Brain microvascular endothelial cell (primary cell): ENCODE measurements at regions not wholly inside any gene's neighbourhood (a gene's known extent, or its start where the extent isn't known, plus 50 kb on each side); places are given as distances from the start of the nearest gene placed in this dataset.
"Not testable (repeated sequence)": the region's sequence is repeated elsewhere in the genome, so short reads cannot be mapped to it uniquely, and the experiment has no call there.

Experiments used
- DNase-seq: peaks from one replicate; pipeline ENCODE4 v3.0.0-alpha.2; 2020
- H3K27ac ChIP-seq: fragments of 250-450 bp; sonication (Bioruptor Pico); 2 replicates; pipeline ENCODE4 v1.5.1; 2020; ENCODE audit warnings: mild to moderate bottlenecking, moderate library complexity
- H3K27me3 ChIP-seq: fragments of 250-450 bp; sonication (Bioruptor Pico); replicated peaks from 2 replicates; pipeline ENCODE4 v1.5.1; 2020; ENCODE audit warnings: mild to moderate bottlenecking
- H3K36me3 ChIP-seq: fragments of 250-450 bp; sonication (Bioruptor Pico); replicated peaks from 2 replicates; pipeline ENCODE4 v1.5.1; 2020; ENCODE audit warnings: mild to moderate bottlenecking
- H3K4me3 ChIP-seq: 2 replicates; pipeline ENCODE4 v1.5.1; 2011; ENCODE audit warnings: low read depth, mild to moderate bottlenecking, control low read depth, low read length, moderate library complexity
- in situ Hi-C: cut with HindIII; loops from 2 replicates; pipeline ENCODE4 v1.10.0; 2017; ENCODE audit warnings: low sequenced_read_pairs, low pct_ligation_motif_present
- TF ChIP-seq, protein P1 (sequence below): IDR thresholded peaks from 2 replicates; pipeline ENCODE4 v1.5.1; 2011; ENCODE audit warnings: low read depth, mild to moderate bottlenecking, moderate library complexity, low read length, control low read depth, inconsistent platforms; ENCODE audit errors: missing control alignments

DNA sequence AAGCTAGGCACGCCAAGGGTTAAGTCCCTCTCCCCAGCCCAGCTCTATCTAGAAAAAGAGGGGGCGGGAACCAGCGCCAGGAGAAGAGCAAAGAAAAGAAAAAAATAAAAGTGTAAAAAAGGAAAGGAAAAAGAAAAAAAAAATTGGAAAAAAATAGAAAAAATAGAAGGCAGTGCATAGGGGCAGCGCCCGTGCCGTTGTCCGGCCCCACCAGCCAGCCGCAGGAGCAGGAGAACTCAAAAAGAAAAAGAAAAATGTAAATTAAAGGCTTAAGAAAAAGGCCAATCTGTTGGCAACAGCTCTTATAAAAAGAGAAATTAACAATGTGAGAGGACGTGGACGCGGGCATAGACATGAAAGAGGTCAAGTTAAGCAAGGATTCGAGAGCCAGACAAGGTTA is 105.4 kb upstream of the ZNF98 start:
- TF ChIP-seq, protein P1, sequence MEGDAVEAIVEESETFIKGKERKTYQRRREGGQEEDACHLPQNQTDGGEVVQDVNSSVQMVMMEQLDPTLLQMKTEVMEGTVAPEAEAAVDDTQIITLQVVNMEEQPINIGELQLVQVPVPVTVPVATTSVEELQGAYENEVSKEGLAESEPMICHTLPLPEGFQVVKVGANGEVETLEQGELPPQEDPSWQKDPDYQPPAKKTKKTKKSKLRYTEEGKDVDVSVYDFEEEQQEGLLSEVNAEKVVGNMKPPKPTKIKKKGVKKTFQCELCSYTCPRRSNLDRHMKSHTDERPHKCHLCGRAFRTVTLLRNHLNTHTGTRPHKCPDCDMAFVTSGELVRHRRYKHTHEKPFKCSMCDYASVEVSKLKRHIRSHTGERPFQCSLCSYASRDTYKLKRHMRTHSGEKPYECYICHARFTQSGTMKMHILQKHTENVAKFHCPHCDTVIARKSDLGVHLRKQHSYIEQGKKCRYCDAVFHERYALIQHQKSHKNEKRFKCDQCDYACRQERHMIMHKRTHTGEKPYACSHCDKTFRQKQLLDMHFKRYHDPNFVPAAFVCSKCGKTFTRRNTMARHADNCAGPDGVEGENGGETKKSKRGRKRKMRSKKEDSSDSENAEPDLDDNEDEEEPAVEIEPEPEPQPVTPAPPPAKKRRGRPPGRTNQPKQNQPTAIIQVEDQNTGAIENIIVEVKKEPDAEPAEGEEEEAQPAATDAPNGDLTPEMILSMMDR, result no peak
- in situ Hi-C loops, result no loop called here
- H3K4me3 ChIP-seq, result no peak overlapping the region
- no peak overlapping the region for H3K27ac ChIP-seq
- no peak for DNase-seq
- no peaks in the 10 kb centered on the region for H3K27me3 ChIP-seq
- H3K36me3 ChIP-seq, result no peaks in the 10 kb centered on the region

DNA sequence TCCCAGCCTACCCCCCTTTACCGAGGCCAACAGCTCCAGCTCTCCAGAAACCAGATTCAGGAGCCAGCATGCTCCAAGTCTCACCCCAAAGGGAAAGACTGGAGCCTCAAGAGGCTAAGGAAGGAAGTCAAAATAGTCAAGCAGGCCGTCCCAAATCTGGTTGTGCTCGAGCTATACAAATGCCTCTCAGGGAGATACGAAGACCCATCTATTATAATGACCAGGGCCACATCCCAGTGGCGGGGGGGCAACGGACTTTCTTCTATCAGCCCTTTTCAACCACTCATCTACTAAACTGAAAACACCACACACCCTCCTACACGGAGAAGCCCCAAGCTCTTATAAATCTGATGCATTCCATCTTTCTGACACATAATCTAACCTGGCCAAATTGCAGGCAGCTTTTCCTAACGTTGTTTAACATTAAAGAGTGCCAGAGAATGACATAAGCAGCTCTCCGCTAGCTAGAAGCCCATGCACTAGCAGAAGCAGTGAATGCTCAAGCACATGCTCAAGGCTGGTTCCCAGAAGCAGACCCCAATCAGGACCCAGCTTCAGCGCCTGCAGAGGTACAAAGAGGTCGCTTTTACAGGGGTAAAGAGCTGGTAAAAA is 104.6 kb upstream of the ZNF98 start:
- H3K4me3 ChIP-seq, result no peak overlapping the region
- DNase-seq, result no peak
- H3K27me3 ChIP-seq, result no peaks in the 10 kb centered on the region
- TF ChIP-seq, protein P1, result no peak
- in situ Hi-C loops, result no loop called here
- no peak overlapping the region for H3K27ac ChIP-seq
- no peaks in the 10 kb centered on the region for H3K36me3 ChIP-seq

DNA sequence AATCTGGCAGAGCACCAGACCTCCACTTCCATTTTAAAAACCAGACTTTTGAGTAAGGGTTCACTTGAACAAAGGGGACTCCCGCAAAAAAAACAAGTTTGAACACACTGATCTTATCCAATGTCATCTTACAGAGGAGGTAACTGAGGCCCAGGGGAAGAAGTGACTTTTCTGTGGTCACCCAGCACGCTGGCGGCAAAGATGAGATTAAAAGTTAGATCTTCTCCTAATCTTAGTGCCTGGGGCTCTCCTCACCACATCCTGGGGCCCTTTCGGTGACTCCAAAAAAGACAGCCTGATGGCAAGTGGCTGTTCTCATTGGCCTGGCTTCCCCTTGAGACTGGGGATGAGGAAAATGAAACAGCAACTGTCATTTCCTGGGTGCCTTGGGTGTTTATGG is 101.8 kb upstream of the ZNF98 start:
- H3K4me3 ChIP-seq, result no peak overlapping the region
- in situ Hi-C loops, result no loop called here
- no peak for DNase-seq

DNA sequence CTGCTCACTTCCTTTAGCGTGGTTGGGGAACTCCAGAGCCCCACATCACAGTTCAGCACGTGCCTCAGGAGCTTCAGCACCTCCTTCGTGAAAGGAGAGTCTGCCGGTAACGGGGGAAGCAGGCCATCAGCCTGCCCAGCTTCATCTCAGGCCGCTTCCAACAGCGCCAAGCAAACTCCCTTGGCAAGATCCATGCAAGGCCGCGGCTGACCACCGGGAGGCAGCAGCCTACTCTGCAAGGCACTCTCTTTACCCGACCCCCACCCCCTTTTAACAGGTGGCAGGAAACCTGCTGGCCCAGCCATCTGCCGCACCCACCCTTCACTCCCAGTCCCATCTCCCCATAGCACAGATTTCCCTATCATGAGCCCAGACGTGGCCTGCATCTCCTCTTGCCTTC is 97.4 kb upstream of the ZNF98 start:
- H3K27ac ChIP-seq, H3K36me3 ChIP-seq, H3K4me3 ChIP-seq, in situ Hi-C loops, H3K27me3 ChIP-seq, DNase-seq: not testable (repeated sequence)

More for the DNA sequence above, 101.8 kb upstream of the ZNF98 start:
- Histone ChIP-seq H3K36me3 (no peaks in the 10 kb centered on the region), H3K27me3 (no peaks in the 10 kb centered on the region), H3K27ac (no peak overlapping the region)
- TF ChIP-seq, protein P1, result no peak

DNA sequence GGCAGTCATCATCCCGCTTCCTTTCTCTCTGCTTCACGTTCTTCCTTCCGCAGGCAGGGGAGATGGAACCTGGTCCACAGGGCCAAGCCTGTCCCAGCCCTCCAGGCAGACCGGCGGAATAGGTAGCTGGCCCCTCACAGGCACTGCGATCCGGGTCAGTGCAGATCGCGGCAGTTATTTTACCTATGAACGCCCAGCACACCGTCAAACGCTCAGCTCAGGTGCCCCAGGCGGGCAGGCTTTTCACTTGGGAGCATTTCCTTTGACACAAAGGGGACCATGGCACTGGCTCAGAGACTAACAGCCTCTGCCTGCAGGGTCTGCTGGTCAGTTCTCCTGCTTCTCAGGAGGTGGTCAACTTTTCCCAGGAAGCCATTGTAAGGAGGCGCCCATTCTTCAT is 97.0 kb upstream of the ZNF98 start:
- Histone ChIP-seq H3K27ac (no peak overlapping the region), H3K36me3 (no peaks in the 10 kb centered on the region), H3K4me3 (no peak overlapping the region), H3K27me3 (no peaks in the 10 kb centered on the region)
- DNase-seq, result no peak
- TF ChIP-seq, protein P1, result no peak
- in situ Hi-C loops, result no loop called here

DNA sequence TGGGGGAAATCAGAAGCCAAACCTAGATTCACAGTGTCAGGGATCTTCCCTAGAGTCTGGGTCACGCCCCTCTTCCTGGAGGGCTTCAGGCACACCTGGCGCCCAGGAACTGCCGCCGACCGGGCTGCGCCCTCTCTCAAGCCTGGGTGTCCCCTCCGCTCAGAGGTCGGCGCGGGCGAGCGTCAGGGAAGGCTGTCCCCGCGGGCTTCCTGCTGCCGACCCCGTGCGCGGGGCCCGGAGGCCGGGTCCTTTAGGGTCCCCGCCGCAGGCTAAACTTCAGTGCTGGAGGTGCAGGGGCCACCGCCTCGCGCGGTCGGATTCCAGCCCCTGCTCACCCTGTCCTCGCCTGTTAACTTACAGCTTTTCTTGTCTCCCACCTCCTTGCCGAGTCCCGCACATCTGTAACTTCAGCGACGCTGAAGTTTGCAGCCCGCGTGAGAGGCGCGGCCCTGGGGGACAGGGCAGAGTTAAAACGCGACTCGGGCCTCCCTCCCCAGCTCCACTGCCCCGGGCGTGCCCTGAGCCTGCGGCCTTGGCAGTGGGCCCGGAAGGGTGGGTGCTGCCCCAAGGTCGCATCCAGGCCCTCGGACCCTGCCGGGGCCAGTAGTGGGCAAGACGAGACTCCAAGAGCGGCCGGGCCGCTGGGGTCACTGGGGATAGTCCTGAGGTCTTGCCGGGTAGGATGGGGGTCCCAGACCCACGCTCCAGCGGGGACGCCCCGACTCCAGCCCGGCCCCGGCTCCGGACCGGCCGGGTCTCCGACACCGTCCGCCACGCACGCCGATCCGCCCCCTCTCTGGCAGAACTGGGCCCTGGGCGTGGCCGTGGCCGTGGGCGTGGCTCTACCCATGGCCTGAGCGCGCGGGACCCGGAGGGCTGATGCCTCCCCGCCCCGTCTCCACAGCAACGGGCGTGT is 95.6 kb upstream of the ZNF98 start:
- DNase-seq, result no peak
- TF ChIP-seq, protein P1, result no peak
- H3K4me3 ChIP-seq, result no peak overlapping the region
- H3K27me3 ChIP-seq, result no peaks in the 10 kb centered on the region
- H3K36me3 ChIP-seq, result no peaks in the 10 kb centered on the region
- H3K27ac ChIP-seq, result no peak overlapping the region
- in situ Hi-C loops, result no loop called here
